ENCODE measurements at regions not wholly inside any gene's neighbourhood (a gene's known extent, or its start where the extent isn't known, plus 50 kb on each side); places are given as distances from the start of the nearest gene placed in this dataset.

- Histone ChIP-seq H3K9me2 (replicated peaks; ENCODE audit: insufficient read depth) (no peaks in the 10 kb centered on the region), H3K4me1 (ENCODE audit: insufficient read depth) (no peaks in the 10 kb centered on the region), H4K20me1 (ENCODE audit: insufficient read depth, poor library complexity, severe bottlenecking) (no peaks in the 10 kb centered on the region), H3K36me3 (replicated peaks; ENCODE audit: insufficient read depth, low read depth) (no peaks in the 10 kb centered on the region), H3K4me2 (no peak overlapping the region), H3K9me3 (ENCODE audit: low read depth) (no peaks in the 10 kb centered on the region), H3K27ac (no peak overlapping the region), H3K4me3 (no peak overlapping the region), H3K27me3 (no peaks in the 10 kb centered on the region), H2AFZ (no peak overlapping the region), H3K79me2 (no peaks in the 10 kb centered on the region)
- WGBS (ENCODE audit: low lambda C conversion rate, missing lambda C conversion rate), result 94% methylated on average over 3 of the region's 3 CpGs
- no peak for DNase-seq (ENCODE audit: low spot score)
- TF ChIP-seq EZH2phosphoT487 (IDR thresholded peaks at IDR 0.05; ENCODE audit: low read depth, severe bottlenecking, unreplicated experiment) (no peak), CTCF (IDR thresholded peaks at IDR 0.05; ENCODE audit: poor library complexity) (no peak), EZH2 (IDR thresholded peaks at IDR 0.05; ENCODE audit: borderline replicate concordance) (no peak)
Observed at GRCh38 chr14:83992857-83993256, 1537.1 kb upstream of the FLRT2 start.

- Histone ChIP-seq H3K36me3 (replicated peaks; ENCODE audit: insufficient read depth, low read depth) (no peaks in the 10 kb centered on the region), H3K27me3 (no peaks in the 10 kb centered on the region), H4K20me1 (ENCODE audit: insufficient read depth, poor library complexity, severe bottlenecking) (no peaks in the 10 kb centered on the region), H3K4me2 (no peak overlapping the region), H3K4me3 (no peak overlapping the region), H3K27ac (no peak overlapping the region), H3K4me1 (ENCODE audit: insufficient read depth) (no peaks in the 10 kb centered on the region), H3K9me2 (replicated peaks; ENCODE audit: insufficient read depth) (no peaks in the 10 kb centered on the region), H3K9me3 (ENCODE audit: low read depth) (no peaks in the 10 kb centered on the region), H2AFZ (no peak overlapping the region), H3K79me2 (no peaks in the 10 kb centered on the region)
- WGBS (ENCODE audit: low lambda C conversion rate, missing lambda C conversion rate), result 90% methylated on average over 2 of the region's 2 CpGs
- DNase-seq (ENCODE audit: low spot score), result no peak
- TF ChIP-seq EZH2 (IDR thresholded peaks at IDR 0.05; ENCODE audit: borderline replicate concordance) (no peak), CTCF (IDR thresholded peaks at IDR 0.05; ENCODE audit: poor library complexity) (no peak), EZH2phosphoT487 (IDR thresholded peaks at IDR 0.05; ENCODE audit: low read depth, severe bottlenecking, unreplicated experiment) (no peak)
Observed at GRCh38 chr14:83993545-83993944, 1536.4 kb upstream of the FLRT2 start.

GRCh38 chr14:83994020-83994419 lies 1535.9 kb upstream of the FLRT2 start:
- no peak overlapping the region for H3K4me3 ChIP-seq
- H3K9me3 ChIP-seq (ENCODE audit: low read depth), result no peaks in the 10 kb centered on the region
- H3K36me3 ChIP-seq (replicated peaks; ENCODE audit: insufficient read depth, low read depth), result no peaks in the 10 kb centered on the region
- no peak overlapping the region for H2AFZ ChIP-seq
- no peak for DNase-seq (ENCODE audit: low spot score)
- H3K79me2 ChIP-seq, result no peaks in the 10 kb centered on the region
- H3K4me2 ChIP-seq, result no peak overlapping the region
- WGBS (ENCODE audit: low lambda C conversion rate, missing lambda C conversion rate), result 88% methylated on average over 2 of the region's 2 CpGs
- no peaks in the 10 kb centered on the region for H3K27me3 ChIP-seq
- H4K20me1 ChIP-seq (ENCODE audit: insufficient read depth, poor library complexity, severe bottlenecking), result no peaks in the 10 kb centered on the region
- no peaks in the 10 kb centered on the region for H3K9me2 ChIP-seq (replicated peaks; ENCODE audit: insufficient read depth)
- no peaks in the 10 kb centered on the region for H3K4me1 ChIP-seq (ENCODE audit: insufficient read depth)
- no peak overlapping the region for H3K27ac ChIP-seq
- no peak for TF ChIP-seq EZH2phosphoT487 (IDR thresholded peaks at IDR 0.05; ENCODE audit: low read depth, severe bottlenecking, unreplicated experiment)
- no peak for TF ChIP-seq CTCF (IDR thresholded peaks at IDR 0.05; ENCODE audit: poor library complexity)
- no peak for TF ChIP-seq EZH2 (IDR thresholded peaks at IDR 0.05; ENCODE audit: borderline replicate concordance)

GRCh38 chr14:84001023-84001422 lies 1528.9 kb upstream of the FLRT2 start:
- TF ChIP-seq CTCF (IDR thresholded peaks at IDR 0.05; ENCODE audit: poor library complexity) (no peak), EZH2phosphoT487 (IDR thresholded peaks at IDR 0.05; ENCODE audit: low read depth, severe bottlenecking, unreplicated experiment) (no peak), EZH2 (IDR thresholded peaks at IDR 0.05; ENCODE audit: borderline replicate concordance) (no peak)
- 95% methylated on average over 3 of the region's 3 CpGs for WGBS (ENCODE audit: low lambda C conversion rate, missing lambda C conversion rate)
- H4K20me1 ChIP-seq (ENCODE audit: insufficient read depth, poor library complexity, severe bottlenecking), result no peaks in the 10 kb centered on the region

More at GRCh38 chr14:84001023-84001422, 1528.9 kb upstream of the FLRT2 start:
- Histone ChIP-seq H2AFZ (no peak overlapping the region), H3K4me1 (ENCODE audit: insufficient read depth) (no peaks in the 10 kb centered on the region), H3K79me2 (no peaks in the 10 kb centered on the region), H3K36me3 (replicated peaks; ENCODE audit: insufficient read depth, low read depth) (no peaks in the 10 kb centered on the region), H3K9me2 (replicated peaks; ENCODE audit: insufficient read depth) (no peaks in the 10 kb centered on the region), H3K4me3 (no peak overlapping the region), H3K27me3 (no peaks in the 10 kb centered on the region), H3K9me3 (ENCODE audit: low read depth) (no peaks in the 10 kb centered on the region), H3K27ac (no peak overlapping the region), H3K4me2 (no peak overlapping the region)
- DNase-seq (ENCODE audit: low spot score), result no peak
